ENCODE measurements at regions not wholly inside any gene's neighbourhood (a gene's known extent, or its start where the extent isn't known, plus 50 kb on each side); places are given as distances from the start of the nearest gene placed in this dataset.

GRCh38 chr4:103429283-103429682 lies 231.1 kb upstream of the CENPE start:
- H3K27me3 ChIP-seq (ENCODE audit: low read depth): no peaks in the 10 kb centered on the region
- intact Hi-C loops (cut with micrococcal nuclease): no loop called here
- no peak for DNase-seq
- no peaks in the 10 kb centered on the region for H3K36me3 ChIP-seq
- no peak for TF ChIP-seq CTCF (IDR thresholded peaks at IDR 0.05; ENCODE audit: borderline replicate concordance)
- H3K9me3 ChIP-seq (replicated peaks): no peaks in the 10 kb centered on the region
- H3K27ac ChIP-seq (replicated peaks): no peak overlapping the region
- no peaks in the 10 kb centered on the region for H3K4me1 ChIP-seq
- H3K4me3 ChIP-seq: no peak overlapping the region

GRCh38 chr4:103425406-103425805 lies 227.3 kb upstream of the CENPE start:
- H3K9me3 ChIP-seq (replicated peaks): no peaks in the 10 kb centered on the region
- no peaks in the 10 kb centered on the region for H3K36me3 ChIP-seq
- no peaks in the 10 kb centered on the region for H3K27me3 ChIP-seq (ENCODE audit: low read depth)
- no peak for DNase-seq
- H3K27ac ChIP-seq (replicated peaks): no peak overlapping the region
- no peak for TF ChIP-seq CTCF (IDR thresholded peaks at IDR 0.05; ENCODE audit: borderline replicate concordance)
- intact Hi-C loops (cut with micrococcal nuclease): no loop called here
- no peaks in the 10 kb centered on the region for H3K4me1 ChIP-seq
- no peak overlapping the region for H3K4me3 ChIP-seq

- intact Hi-C loops (cut with micrococcal nuclease): no loop called here
- no peak overlapping the region for H3K4me3 ChIP-seq
- H3K4me1 ChIP-seq: no peaks in the 10 kb centered on the region
- no peaks in the 10 kb centered on the region for H3K27me3 ChIP-seq (ENCODE audit: low read depth)
- H3K9me3 ChIP-seq (replicated peaks): no peaks in the 10 kb centered on the region
- DNase-seq: no peak
- H3K27ac ChIP-seq (replicated peaks): no peak overlapping the region
- H3K36me3 ChIP-seq: no peaks in the 10 kb centered on the region
- no peak for TF ChIP-seq CTCF (IDR thresholded peaks at IDR 0.05; ENCODE audit: borderline replicate concordance)
Measured at GRCh38 chr4:103424853-103425252, 226.7 kb upstream of the CENPE start.

GRCh38 chr4:103423261-103423660 lies 225.1 kb upstream of the CENPE start:
- no peak overlapping the region for H3K27ac ChIP-seq (replicated peaks)
- DNase-seq: no peak
- no peaks in the 10 kb centered on the region for H3K36me3 ChIP-seq
- H3K4me1 ChIP-seq: no peaks in the 10 kb centered on the region
- no peak for TF ChIP-seq CTCF (IDR thresholded peaks at IDR 0.05; ENCODE audit: borderline replicate concordance)
- no peaks in the 10 kb centered on the region for H3K9me3 ChIP-seq (replicated peaks)
- H3K27me3 ChIP-seq (ENCODE audit: low read depth): no peaks in the 10 kb centered on the region
- no peak overlapping the region for H3K4me3 ChIP-seq
- intact Hi-C loops (cut with micrococcal nuclease): no loop called here

GRCh38 chr4:103422467-103423219 lies 224.5 kb upstream of the CENPE start:
- intact Hi-C loops (cut with micrococcal nuclease): no loop called here
- no peaks in the 10 kb centered on the region for H3K9me3 ChIP-seq (replicated peaks)
- H3K27ac ChIP-seq (replicated peaks): no peak overlapping the region
- DNase-seq: no peak
- TF ChIP-seq CTCF (IDR thresholded peaks at IDR 0.05; ENCODE audit: borderline replicate concordance): no peak
- H3K27me3 ChIP-seq (ENCODE audit: low read depth): no peaks in the 10 kb centered on the region
- H3K36me3 ChIP-seq: no peaks in the 10 kb centered on the region
- no peaks in the 10 kb centered on the region for H3K4me1 ChIP-seq
- no peak overlapping the region for H3K4me3 ChIP-seq
